Lower lobe of right lung (tissue), 2 donors: ENCODE measurements at regions not wholly inside any gene's neighbourhood (a gene's known extent, or its start where the extent isn't known, plus 50 kb on each side); places are given as distances from the start of the nearest gene placed in this dataset.

Source experiments
- ATAC-seq, 2 donors: fragments of 200-7000 bp; cut with Tn5 transposase; one replicate each; pipeline ENCODE4 v1.9.1; 2020 to 2022; ENCODE audit warnings: mild to moderate bottlenecking in 2 of 2, moderate library complexity in 2 of 2
- DNase-seq: peaks from one replicate; pipeline ENCODE4 v3.0.0-alpha.2; 2020
- H3K27ac ChIP-seq: fragments of 200-600 bp; one replicate; pipeline ENCODE4 v1.8.0; 2022
- H3K27me3 ChIP-seq: fragments of 200-600 bp; one replicate; pipeline ENCODE4 v1.8.0; 2022; ENCODE audit warnings: low read depth
- H3K36me3 ChIP-seq: fragments of 200-600 bp; one replicate; pipeline ENCODE4 v1.8.0; 2022; ENCODE audit warnings: mild to moderate bottlenecking
- H3K4me1 ChIP-seq: fragments of 200-600 bp; one replicate; pipeline ENCODE4 v1.8.0; 2022
- H3K4me3 ChIP-seq: fragments of 200-600 bp; one replicate; pipeline ENCODE4 v1.8.0; 2022; ENCODE audit warnings: mild to moderate bottlenecking
- H3K9me3 ChIP-seq: fragments of 200-600 bp; one replicate; pipeline ENCODE4 v1.8.0; 2022
- intact Hi-C: fragments of 100-400 bp; cut with DNase I; formaldehyde crosslinking; loops from one replicate; pipeline ENCODE4 v1.11.0; 2022
- TF ChIP-seq, protein P1 (sequence below): fragments of 200-600 bp; IDR thresholded peaks from one replicate; pipeline ENCODE4 v1.8.0; 2022; ENCODE audit warnings: antibody characterized with exemption, mild to moderate bottlenecking
- donor health status: DM: no; HTN: yes; CAD: no; lungs with severe emphysema.

- Histone ChIP-seq H3K4me1 (peaks cover 18% of the 10 kb centered on the region), H3K27me3 (no peaks in the 10 kb centered on the region), H3K4me3 (no peak overlapping the region), H3K36me3 (no peaks in the 10 kb centered on the region), H3K9me3 (no peaks in the 10 kb centered on the region), H3K27ac (peak overlapping the region; percentile 63)
- intact Hi-C loops, result loop anchor here (5.0 kb wide), 1 partner anchor 173 kb away; no protein-coding TSS in a partner anchor
- TF ChIP-seq, protein P1, sequence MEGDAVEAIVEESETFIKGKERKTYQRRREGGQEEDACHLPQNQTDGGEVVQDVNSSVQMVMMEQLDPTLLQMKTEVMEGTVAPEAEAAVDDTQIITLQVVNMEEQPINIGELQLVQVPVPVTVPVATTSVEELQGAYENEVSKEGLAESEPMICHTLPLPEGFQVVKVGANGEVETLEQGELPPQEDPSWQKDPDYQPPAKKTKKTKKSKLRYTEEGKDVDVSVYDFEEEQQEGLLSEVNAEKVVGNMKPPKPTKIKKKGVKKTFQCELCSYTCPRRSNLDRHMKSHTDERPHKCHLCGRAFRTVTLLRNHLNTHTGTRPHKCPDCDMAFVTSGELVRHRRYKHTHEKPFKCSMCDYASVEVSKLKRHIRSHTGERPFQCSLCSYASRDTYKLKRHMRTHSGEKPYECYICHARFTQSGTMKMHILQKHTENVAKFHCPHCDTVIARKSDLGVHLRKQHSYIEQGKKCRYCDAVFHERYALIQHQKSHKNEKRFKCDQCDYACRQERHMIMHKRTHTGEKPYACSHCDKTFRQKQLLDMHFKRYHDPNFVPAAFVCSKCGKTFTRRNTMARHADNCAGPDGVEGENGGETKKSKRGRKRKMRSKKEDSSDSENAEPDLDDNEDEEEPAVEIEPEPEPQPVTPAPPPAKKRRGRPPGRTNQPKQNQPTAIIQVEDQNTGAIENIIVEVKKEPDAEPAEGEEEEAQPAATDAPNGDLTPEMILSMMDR, result no peak
- no peak for ATAC-seq
- DNase-seq, result no peak
These were observed 94.8 kb upstream of the NHSL1 start for GRCh38 chr6:138593909-138594757.

- no peak for DNase-seq
- no peaks in the 10 kb centered on the region for H3K27me3 ChIP-seq
- TF ChIP-seq, protein P1, result no peak
- no peak overlapping the region for H3K27ac ChIP-seq
- no peak for ATAC-seq
- peaks cover 18% of the 10 kb centered on the region for H3K4me1 ChIP-seq
- intact Hi-C loops, result loop anchor here (5.0 kb wide), 1 partner anchor 173 kb away; no protein-coding TSS in a partner anchor
- no peaks in the 10 kb centered on the region for H3K9me3 ChIP-seq
- H3K36me3 ChIP-seq, result no peaks in the 10 kb centered on the region
- no peak overlapping the region for H3K4me3 ChIP-seq
These were observed 95.5 kb upstream of the NHSL1 start for GRCh38 chr6:138594758-138595140.

GRCh38 chr6:138596126-138596525 is 96.8 kb upstream of the NHSL1 start:
- H3K4me3 ChIP-seq, result no peak overlapping the region
- TF ChIP-seq, protein P1, result no peak
- DNase-seq (no peak), ATAC-seq (no peak)
- peaks cover 18% of the 10 kb centered on the region for H3K4me1 ChIP-seq
- no peaks in the 10 kb centered on the region for H3K9me3 ChIP-seq
- no peaks in the 10 kb centered on the region for H3K36me3 ChIP-seq
- no peak overlapping the region for H3K27ac ChIP-seq
- intact Hi-C loops, result no loop called here
- no peaks in the 10 kb centered on the region for H3K27me3 ChIP-seq

DNA sequence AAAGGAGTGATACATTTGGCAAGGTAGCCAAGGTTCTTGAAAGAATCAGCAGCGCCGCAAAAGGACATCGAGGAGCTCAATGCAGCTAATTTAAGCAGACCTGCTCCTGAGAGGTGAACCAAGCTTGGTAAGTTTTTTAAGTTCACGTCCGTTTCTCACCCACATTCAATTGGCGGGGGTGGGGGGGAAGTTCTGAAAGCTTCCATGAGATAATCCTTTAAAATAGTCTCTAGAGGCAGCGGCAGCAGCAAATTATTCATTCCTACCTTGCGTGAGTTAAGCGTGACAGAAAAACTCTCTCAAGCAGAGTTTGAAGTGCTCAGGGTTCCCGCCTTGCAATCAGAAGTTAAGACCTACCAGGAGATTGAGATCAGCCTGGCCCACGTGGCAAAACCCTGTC is 97.3 kb upstream of the NHSL1 start:
- Histone ChIP-seq H3K4me1 (peaks cover 18% of the 10 kb centered on the region), H3K9me3 (no peaks in the 10 kb centered on the region), H3K4me3 (no peak overlapping the region), H3K27ac (no peak overlapping the region), H3K27me3 (no peaks in the 10 kb centered on the region), H3K36me3 (no peaks in the 10 kb centered on the region)
- ATAC-seq (no peak), DNase-seq (no peak)
- TF ChIP-seq, protein P1, result no peak
- intact Hi-C loops, result no loop called here

DNA sequence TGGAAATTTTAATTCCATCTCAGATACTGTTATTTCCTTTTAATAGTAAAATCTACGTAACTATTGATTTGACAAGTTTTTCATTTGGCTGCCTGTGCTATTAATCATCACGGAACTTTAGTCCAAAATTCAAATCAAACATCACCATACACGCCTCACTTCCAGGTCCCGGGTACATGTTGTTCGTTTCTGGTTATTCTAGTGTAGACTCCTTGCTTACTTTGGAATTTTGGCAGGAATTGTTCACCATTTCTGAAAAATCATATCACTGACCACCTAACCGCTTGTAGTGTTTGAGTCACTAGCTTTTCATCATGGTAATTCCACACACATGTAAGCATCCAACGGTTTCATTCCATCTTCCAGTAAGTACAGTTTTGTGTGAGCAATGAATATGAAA is 98.0 kb upstream of the NHSL1 start:
- Histone ChIP-seq H3K9me3 (no peaks in the 10 kb centered on the region), H3K36me3 (no peaks in the 10 kb centered on the region), H3K27me3 (no peaks in the 10 kb centered on the region), H3K27ac (no peak overlapping the region), H3K4me3 (no peak overlapping the region), H3K4me1 (peaks cover 16% of the 10 kb centered on the region)
- intact Hi-C loops, result no loop called here
- DNase-seq, result no peak
- TF ChIP-seq, protein P1, result no peak
- ATAC-seq, result no peak
